ENCODE measurements at regions not wholly inside any gene's neighbourhood (a gene's known extent, or its start where the extent isn't known, plus 50 kb on each side); places are given as distances from the start of the nearest gene placed in this dataset.

GRCh38 chr12:97927977-97928376, 465.4 kb downstream of the RMST start:
- DNase-seq (ENCODE audit: low read depth): no peak

- DNase-seq (ENCODE audit: low read depth): no peak
These were observed 473.6 kb downstream of the RMST start for GRCh38 chr12:97936165-97936564.

GRCh38 chr12:97938031-97938430, 475.4 kb downstream of the RMST start:
- DNase-seq (ENCODE audit: low read depth): no peak

GRCh38 chr12:97939156-97939555, 476.6 kb downstream of the RMST start:
- DNase-seq (ENCODE audit: low read depth): no peak

DNA sequence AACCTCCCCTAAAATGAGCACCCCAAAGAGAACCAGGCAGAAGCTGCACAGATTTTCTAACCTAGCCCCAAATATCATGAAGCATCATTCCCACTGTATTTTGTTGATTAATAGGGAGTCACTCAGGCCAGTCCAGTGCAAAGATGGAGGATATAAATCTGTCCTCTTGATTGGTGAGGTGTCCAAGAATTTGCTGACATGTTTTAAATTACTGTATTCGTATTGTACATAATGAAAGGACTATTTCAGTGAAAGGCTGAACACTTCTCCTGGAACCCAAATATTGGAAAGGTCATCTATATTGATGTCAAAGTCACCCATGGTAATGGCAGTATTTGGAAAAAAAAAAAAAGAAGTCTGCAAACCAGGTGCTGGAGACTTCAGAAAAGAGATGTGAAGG, 477.5 kb downstream of the RMST start:
- DNase-seq (ENCODE audit: low read depth): no peak

GRCh38 chr12:97940629-97941028, 478.0 kb downstream of the RMST start:
- DNase-seq (ENCODE audit: low read depth): no peak

- DNase-seq (ENCODE audit: low read depth): no peak
These were observed 479.2 kb downstream of the RMST start for GRCh38 chr12:97941686-97942354.

DNA sequence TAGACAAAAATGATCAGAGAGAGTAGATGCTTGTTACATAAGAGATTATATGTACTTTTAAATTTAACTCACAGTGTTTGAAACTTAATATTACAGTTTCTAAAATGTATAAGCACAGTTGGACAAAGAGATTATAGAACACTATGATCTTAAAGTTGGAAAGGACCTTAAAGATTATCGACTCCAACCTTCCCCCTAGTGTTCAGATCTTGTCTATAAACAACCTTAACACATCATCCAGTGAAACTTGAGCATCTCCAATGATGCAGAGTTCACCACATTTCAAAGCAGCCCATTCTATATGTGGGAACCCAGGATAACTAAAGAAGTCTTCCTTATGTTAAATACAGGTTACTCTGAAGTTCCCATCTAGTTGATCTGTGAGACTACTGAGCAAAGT, 480.8 kb downstream of the RMST start:
- DNase-seq (ENCODE audit: low read depth): no peak

DNA sequence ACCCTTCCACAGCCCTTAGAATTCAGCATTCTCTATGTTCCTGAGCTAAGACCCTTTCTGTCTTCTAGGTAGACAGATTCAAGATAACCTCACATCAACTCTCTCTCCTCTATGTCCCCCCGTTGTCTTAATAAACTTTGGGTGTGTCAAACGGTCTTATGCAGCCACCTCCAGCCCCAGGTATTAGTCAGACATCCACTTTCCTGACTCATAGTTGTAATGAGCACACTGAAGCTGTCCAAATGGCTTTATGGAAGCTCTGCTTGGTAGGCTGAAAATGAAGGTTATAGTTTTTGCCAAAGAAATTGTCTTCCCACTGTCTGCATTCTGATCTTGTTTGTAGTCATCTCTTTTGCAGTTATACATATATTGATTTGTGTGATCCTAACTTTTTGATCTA, 482.0 kb downstream of the RMST start:
- no peak for DNase-seq (ENCODE audit: low read depth)

DNA sequence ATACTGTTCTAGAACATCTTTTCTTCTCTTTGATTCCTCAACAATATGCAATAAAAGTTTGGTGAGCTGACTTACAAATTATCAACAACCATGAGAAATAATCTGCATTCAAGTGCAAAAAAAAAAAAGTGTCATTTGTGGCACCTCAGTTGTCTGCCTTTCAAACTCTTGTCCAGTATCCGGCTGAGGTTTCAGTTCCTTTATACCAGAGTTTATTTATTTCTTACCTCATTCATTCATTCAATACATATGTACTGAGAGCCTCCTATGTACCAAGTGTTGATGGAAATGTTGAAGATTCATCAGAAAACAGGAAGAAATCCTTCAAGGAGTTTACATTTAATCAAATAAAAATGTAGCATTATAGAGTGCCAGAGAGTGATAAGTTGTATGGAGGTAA, 484.1 kb downstream of the RMST start:
- DNase-seq (ENCODE audit: low read depth): no peak

- no peak for DNase-seq (ENCODE audit: low read depth)
These were observed 486.0 kb downstream of the RMST start for GRCh38 chr12:97948591-97948990.

DNA sequence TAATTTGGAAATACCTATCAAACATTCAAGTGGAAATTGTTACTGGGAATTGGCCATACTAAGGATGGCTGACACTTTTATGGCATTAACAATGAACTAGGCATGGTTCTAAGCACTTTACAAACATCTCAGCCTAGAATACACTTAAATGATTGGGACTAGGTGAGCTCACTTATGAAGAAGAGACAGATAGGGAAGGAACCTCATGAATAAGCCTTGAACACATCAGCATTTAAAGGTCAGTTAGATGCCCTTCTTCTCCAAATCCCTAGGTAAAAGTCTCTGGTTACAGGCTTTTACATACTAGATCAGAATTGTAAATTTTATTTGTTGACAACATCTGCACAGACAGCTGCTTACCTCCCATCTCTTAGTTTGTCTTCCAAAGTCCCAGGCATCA, 488.6 kb downstream of the RMST start:
- no peak for DNase-seq (ENCODE audit: low read depth)

DNA sequence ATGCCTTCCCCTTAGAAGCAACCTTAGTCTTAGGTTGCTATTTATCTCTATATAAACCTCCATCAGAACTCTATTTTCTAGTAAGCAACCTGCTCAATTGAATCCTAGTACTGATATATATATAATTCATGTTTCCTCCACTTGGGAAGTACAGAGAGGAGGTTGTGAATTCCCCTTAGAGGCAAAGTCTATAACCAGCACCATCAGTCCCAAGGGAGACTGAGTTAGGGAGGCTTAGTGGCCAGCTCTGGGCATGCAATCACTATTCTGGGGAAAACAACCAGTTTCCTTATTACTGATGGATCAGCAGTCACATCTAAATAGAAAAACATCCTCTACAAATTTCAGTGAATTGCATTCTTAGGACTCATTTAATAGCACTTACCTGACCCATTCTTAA, 489.1 kb downstream of the RMST start:
- DNase-seq (ENCODE audit: low read depth): no peak

DNA sequence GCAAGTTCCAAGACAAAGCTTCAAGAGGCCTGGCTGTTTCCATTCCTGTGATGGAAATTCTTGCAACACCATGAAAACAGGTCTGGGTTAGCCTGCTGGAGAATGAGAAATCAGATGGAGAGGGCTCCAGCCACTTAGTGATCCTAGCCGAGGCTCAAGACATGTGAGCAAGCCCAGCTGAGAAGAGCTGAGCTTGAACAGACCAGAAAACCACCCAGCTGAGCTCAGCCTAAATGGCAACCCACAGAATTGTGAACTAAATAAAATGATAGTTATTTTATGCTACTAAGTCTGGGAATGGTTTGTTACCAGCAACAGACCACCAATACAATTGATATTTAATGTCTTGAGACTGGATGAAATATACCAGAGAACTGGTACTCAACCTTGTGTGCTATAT, 494.5 kb downstream of the RMST start:
- DNase-seq (ENCODE audit: low read depth): no peak

DNA sequence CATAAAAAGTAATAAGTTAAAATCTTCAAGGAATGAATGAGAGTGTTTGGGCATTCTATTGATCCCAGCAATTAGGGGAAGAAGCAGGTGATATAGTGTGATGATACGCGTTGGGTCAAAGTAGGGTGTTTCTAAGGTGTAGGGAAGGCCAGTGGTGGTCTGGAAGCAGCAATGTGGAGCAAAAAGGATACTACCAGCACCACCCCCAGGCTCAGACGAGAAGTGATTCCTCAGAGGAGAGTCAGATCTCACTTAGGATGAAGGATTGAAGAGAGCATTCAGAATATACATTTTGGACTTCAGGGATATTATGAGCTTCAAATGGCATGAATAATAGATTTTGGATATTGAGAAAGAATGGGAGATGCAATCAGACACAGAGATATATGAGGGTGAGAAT, 497.6 kb downstream of the RMST start:
- DNase-seq (ENCODE audit: low read depth): no peak

DNA sequence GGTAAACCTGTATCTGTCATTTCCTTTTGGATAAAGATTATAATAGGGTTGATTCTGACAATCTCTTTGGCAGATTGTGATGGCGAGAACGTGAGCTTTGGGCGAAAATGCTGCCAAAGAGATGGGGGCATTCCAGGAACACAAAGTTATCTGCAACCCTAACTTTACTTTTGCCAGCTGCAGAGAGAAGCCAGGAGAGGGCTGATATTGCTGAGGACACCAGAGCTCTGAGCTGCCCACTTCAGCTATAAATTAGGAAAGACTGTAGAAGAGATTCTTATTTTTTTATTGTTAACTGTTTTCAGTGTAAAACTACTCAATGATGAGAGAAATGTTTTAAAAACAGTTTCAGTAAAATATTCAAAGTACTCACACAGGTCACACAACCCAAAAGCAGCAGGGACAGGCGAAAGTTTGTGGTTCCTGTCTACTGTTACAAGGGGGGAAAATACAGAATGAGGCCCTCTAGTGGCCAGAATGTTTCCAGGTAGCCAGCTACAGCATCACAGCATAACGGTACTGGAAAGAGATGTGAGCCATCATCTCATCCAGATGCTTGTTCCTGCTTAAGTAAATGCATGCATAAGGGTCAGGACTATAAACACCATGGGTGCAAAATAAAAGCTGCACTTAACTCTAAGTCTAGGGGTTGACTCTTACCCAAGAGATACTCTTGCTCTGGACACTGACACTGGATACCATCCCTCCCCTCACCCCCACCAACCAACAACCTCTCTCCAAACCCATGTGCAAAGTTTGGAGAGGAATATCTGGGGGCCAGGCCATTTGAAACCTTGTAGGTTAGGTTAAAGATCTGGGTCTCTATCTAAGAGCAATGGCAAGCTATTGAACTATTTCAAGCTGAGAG, 498.4 kb downstream of the RMST start:
- no peak for DNase-seq (ENCODE audit: low read depth)

DNA sequence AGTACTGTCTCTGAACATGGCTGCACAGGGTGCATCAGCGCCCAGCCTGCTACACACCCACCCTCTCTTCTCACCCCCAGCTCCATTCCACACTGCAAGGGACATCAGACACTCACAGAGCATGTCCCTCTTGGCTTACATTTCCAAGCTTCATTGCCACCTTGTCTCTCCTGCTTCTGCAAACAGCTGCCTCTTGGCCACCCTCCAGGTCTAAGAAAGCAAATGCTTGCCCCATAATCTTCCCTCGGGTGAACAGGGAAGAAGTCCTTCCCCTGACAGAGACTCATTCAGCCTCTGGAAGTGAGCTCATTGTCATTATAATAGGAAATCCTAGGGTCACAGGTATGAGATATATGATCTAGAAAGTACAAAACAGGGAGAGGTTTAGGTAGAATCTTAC, 505.2 kb downstream of the RMST start:
- no peak for DNase-seq (ENCODE audit: low read depth)

GRCh38 chr12:97968641-97969197, 506.1 kb downstream of the RMST start:
- DNase-seq (ENCODE audit: low read depth): no peak

GRCh38 chr12:97977870-97978405, 515.3 kb downstream of the RMST start:
- DNase-seq (ENCODE audit: low read depth): no peak

DNA sequence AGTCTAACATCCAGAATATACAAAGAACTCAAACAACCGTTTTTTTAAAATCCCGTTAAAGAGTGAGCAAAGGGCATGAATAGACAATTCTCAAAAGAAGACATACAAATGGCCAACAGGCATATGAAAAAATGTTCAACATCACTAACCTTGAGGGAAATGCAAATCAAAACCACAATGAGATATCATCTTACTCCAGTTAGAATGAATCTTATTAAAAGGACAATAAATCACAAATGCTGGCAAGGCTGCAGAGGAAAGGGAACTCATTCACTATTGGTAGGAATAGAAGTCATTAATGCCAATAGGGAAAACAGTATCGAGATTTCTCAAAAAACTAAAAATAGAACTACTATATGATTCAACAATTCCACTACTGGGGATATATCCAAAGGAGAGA, 520.1 kb downstream of the RMST start:
- no peak for DNase-seq (ENCODE audit: low read depth)

GRCh38 chr12:97983796-97984195, 521.2 kb downstream of the RMST start:
- no peak for DNase-seq (ENCODE audit: low read depth)

GRCh38 chr12:97984436-97984835, 521.8 kb downstream of the RMST start:
- no peak for DNase-seq (ENCODE audit: low read depth)

DNA sequence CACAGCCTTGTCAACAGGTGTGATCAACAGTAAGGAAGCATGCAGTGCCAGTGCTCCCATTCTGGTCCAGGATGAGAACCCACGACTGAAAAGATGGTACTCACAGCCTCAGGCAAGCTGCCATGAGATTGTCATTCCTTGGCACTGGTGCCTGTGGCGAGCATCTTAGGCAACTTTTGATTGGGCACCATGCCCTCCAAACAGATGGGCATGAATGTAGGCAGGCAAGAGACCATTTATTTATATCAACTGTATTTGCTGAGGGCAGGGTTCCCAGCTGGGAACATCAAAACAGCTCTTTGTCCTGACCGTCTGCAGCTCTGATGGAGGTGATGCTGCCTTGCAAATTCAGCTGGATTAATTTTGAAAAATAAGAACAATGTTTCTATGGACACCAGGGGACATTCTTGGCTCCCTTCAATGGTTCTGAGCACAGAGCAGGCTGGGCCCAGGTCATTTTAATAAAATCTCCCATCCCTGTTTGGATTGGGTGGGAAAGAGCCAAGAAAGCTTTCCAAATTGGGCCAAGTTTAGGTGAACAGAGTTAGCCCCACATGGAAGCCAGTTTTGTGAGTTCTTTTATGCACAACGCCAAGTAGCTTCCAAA, 522.5 kb downstream of the RMST start:
- no peak for DNase-seq (ENCODE audit: low read depth)
